ENCODE measurements at regions not wholly inside any gene's neighbourhood (a gene's known extent, or its start where the extent isn't known, plus 50 kb on each side); places are given as distances from the start of the nearest gene placed in this dataset.

DNA sequence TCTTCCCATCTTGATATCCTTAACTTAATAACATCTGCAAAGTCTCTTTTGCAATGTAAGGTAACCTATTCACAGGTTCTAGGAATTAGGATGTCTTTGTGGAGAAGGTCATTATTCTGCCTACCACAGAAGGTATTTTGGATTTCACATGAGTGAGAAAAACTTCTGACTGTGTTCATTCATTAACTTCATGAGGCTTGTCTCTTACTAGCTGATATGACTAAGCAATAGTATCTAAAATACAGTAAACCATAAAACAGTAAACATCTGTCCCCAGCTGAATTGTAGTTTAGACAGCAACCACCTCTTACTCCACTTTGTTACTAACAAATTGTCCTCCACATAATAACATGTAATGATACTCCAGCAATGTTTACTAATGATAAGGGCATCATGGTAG, 198.1 kb downstream of the SEC23A start:
- Histone ChIP-seq H3K4me3 (ENCODE audit: insufficient read depth, low read depth, low read length) (no peak overlapping the region), H4K8ac (ENCODE audit: low read depth in 2 of 2, low read length in 2 of 2) (no peak overlapping the region), H4K91ac (ENCODE audit: insufficient read depth, low read depth, low read length) (no peak overlapping the region), H3K9me3 (ENCODE audit: control insufficient read depth, insufficient read depth, low read length) (no peaks in the 10 kb centered on the region), H3K56ac (ENCODE audit: extremely low read depth, insufficient read depth, low read length) (no peak overlapping the region), H3K18ac (ENCODE audit: low read depth, low read length) (no peak overlapping the region), H2BK120ac (ENCODE audit: low read depth, low read length) (no peak overlapping the region), H3K36me3 (ENCODE audit: control insufficient read depth, insufficient read depth, low read length) (no peaks in the 10 kb centered on the region), H3K4me2 (ENCODE audit: low read depth, low read length) (no peak overlapping the region), H3K14ac (replicated peaks; ENCODE audit: low read depth, low read length) (no peak overlapping the region), H3K9ac (ENCODE audit: low read depth, low read length) (no peak overlapping the region), H4K5ac (ENCODE audit: low read depth, low read length) (no peak overlapping the region), H3K23ac (ENCODE audit: low read depth, low read length) (no peak overlapping the region), H2BK15ac (ENCODE audit: low read depth, low read length) (no peak overlapping the region), H3K27ac (ENCODE audit: insufficient read depth, low read length) (no peak overlapping the region), H2AFZ (replicated peaks; ENCODE audit: low read length, poor library complexity) (no peak overlapping the region), H3K79me1 (ENCODE audit: low read depth in 1 of 2, low read length in 2 of 2) (no peaks in the 10 kb centered on the region), H4K20me1 (ENCODE audit: insufficient read depth, low read length) (no peaks in the 10 kb centered on the region), H3K9me1 (ENCODE audit: insufficient read depth, low read length) (no peaks in the 10 kb centered on the region), H3K4ac (ENCODE audit: low read depth, low read length) (no peak overlapping the region), H3K4me1 (ENCODE audit: control insufficient read depth, insufficient read depth, low read length) (no peaks in the 10 kb centered on the region), H2BK20ac (ENCODE audit: low read depth, low read length) (no peak overlapping the region), H3K27me3 (ENCODE audit: control insufficient read depth, insufficient read depth, low read length) (no peaks in the 10 kb centered on the region), H2BK5ac (ENCODE audit: low read depth, low read length, poor library complexity, severe bottlenecking) (no peak overlapping the region), H2AK9ac (replicated peaks; ENCODE audit: low read depth, low read length, poor library complexity) (no peak overlapping the region), H2AK5ac (ENCODE audit: low read depth, low read length) (no peak overlapping the region)
- TF ChIP-seq FOS (IDR thresholded peaks at IDR 0.05; ENCODE audit: low read depth, low read length) = no peak
- TF ChIP-seq CEBPB (IDR thresholded peaks at IDR 0.05; ENCODE audit: low read depth, low read length) = no peak
- no peak for TF ChIP-seq POLR2A (IDR thresholded peaks at IDR 0.05; ENCODE audit: low read depth, low read length)
- TF ChIP-seq NFE2L2 (IDR thresholded peaks at IDR 0.05; ENCODE audit: low read depth, low read length) = no peak
- no peak for TF ChIP-seq RFX5 (IDR thresholded peaks at IDR 0.05; ENCODE audit: low read depth, low read length)
- TF ChIP-seq MXI1 (IDR thresholded peaks at IDR 0.05; ENCODE audit: borderline replicate concordance, low read depth, low read length) = no peak
- TF ChIP-seq MAZ (IDR thresholded peaks at IDR 0.05; ENCODE audit: borderline replicate concordance, low read depth, low read length) = no peak
- TF ChIP-seq, protein P1, sequence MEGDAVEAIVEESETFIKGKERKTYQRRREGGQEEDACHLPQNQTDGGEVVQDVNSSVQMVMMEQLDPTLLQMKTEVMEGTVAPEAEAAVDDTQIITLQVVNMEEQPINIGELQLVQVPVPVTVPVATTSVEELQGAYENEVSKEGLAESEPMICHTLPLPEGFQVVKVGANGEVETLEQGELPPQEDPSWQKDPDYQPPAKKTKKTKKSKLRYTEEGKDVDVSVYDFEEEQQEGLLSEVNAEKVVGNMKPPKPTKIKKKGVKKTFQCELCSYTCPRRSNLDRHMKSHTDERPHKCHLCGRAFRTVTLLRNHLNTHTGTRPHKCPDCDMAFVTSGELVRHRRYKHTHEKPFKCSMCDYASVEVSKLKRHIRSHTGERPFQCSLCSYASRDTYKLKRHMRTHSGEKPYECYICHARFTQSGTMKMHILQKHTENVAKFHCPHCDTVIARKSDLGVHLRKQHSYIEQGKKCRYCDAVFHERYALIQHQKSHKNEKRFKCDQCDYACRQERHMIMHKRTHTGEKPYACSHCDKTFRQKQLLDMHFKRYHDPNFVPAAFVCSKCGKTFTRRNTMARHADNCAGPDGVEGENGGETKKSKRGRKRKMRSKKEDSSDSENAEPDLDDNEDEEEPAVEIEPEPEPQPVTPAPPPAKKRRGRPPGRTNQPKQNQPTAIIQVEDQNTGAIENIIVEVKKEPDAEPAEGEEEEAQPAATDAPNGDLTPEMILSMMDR (conservative IDR thresholded peaks at IDR 0.05; ENCODE audit: low read depth, low read length) = no peak
- TF ChIP-seq RAD21 (IDR thresholded peaks at IDR 0.05; ENCODE audit: low read length) = no peak
- TF ChIP-seq RCOR1 (IDR thresholded peaks at IDR 0.05; ENCODE audit: insufficient replicate concordance, low read length) = no peak
- TF ChIP-seq, protein P2, sequence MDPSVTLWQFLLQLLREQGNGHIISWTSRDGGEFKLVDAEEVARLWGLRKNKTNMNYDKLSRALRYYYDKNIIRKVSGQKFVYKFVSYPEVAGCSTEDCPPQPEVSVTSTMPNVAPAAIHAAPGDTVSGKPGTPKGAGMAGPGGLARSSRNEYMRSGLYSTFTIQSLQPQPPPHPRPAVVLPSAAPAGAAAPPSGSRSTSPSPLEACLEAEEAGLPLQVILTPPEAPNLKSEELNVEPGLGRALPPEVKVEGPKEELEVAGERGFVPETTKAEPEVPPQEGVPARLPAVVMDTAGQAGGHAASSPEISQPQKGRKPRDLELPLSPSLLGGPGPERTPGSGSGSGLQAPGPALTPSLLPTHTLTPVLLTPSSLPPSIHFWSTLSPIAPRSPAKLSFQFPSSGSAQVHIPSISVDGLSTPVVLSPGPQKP (IDR thresholded peaks at IDR 0.05; ENCODE audit: borderline replicate concordance, low read depth, low read length) = no peak
- TF ChIP-seq, protein P3, sequence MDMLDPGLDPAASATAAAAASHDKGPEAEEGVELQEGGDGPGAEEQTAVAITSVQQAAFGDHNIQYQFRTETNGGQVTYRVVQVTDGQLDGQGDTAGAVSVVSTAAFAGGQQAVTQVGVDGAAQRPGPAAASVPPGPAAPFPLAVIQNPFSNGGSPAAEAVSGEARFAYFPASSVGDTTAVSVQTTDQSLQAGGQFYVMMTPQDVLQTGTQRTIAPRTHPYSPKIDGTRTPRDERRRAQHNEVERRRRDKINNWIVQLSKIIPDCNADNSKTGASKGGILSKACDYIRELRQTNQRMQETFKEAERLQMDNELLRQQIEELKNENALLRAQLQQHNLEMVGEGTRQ (IDR thresholded peaks at IDR 0.05; ENCODE audit: low read depth, low read length) = no peak
- TF ChIP-seq MAFK (IDR thresholded peaks at IDR 0.05; ENCODE audit: low read depth, low read length) = no peak
- no peak for TF ChIP-seq CHD1 (IDR thresholded peaks at IDR 0.05; ENCODE audit: low read depth, low read length)
- no peak for TF ChIP-seq SMC3 (IDR thresholded peaks at IDR 0.05; ENCODE audit: low read depth, low read length)
- TF ChIP-seq BHLHE40 (IDR thresholded peaks at IDR 0.05; ENCODE audit: low read depth, low read length) = no peak
- CTCF ChIA-PET = no interaction called here
- POLR2A ChIA-PET (ENCODE audit: unreplicated experiment) = no interaction called here
- ATAC-seq (ENCODE audit: low read depth) = no peak
- in situ Hi-C loops (cut with MboI; ENCODE audit: low sequenced_read_pairs) = no loop called here
- intact Hi-C loops (cut with micrococcal nuclease) = no loop called here
- DNase-seq = no peak
- dilution Hi-C loops (cut with HindIII; ENCODE audit: low sequenced_read_pairs, unreplicated experiment) = no loop called here
- BruUV-seq (replicated peaks) = no TSS peak
